HFF-Myc (cell line): ENCODE measurements at regions not wholly inside any gene's neighbourhood (a gene's known extent, or its start where the extent isn't known, plus 50 kb on each side); places are given as distances from the start of the nearest gene placed in this dataset.

Experiments
- DNase-seq: peaks from one replicate; pipeline ENCODE4 v3.0.0-alpha.2; 2011; ENCODE audit warnings: low read depth; ENCODE audit errors: extremely low read depth
- H3K4me3 ChIP-seq: replicated peaks from 2 replicates; pipeline ENCODE4 v1.5.1; 2011; ENCODE audit warnings: low read depth, mild to moderate bottlenecking, control low read depth, low read length
- CTCF ChIP-seq: IDR thresholded peaks from 2 replicates; pipeline ENCODE4 v1.5.1; 2012; ENCODE audit warnings: mild to moderate bottlenecking, low read depth, low read length, control low read depth; ENCODE audit errors: missing control alignments

- no peak for DNase-seq
- no peak overlapping the region for H3K4me3 ChIP-seq
- TF ChIP-seq CTCF = no peak
Measured at GRCh38 chr14:97916100-97916499, 1118.9 kb downstream of the VRK1 start.

- TF ChIP-seq CTCF = no peak
- H3K4me3 ChIP-seq = no peak overlapping the region
- DNase-seq = no peak
Measured at GRCh38 chr14:97916669-97917568, 1119.7 kb downstream of the VRK1 start.

- no peak for TF ChIP-seq CTCF
- no peak for DNase-seq
Measured at GRCh38 chr14:97920201-97920600, 1123.0 kb downstream of the VRK1 start.

GRCh38 chr14:97921296-97921695 lies 1124.1 kb downstream of the VRK1 start:
- TF ChIP-seq CTCF = no peak
- DNase-seq = no peak
- no peak overlapping the region for H3K4me3 ChIP-seq

More at GRCh38 chr14:97920201-97920600, 1123.0 kb downstream of the VRK1 start:
- H3K4me3 ChIP-seq = no peak overlapping the region

- no peak for TF ChIP-seq CTCF
- no peak overlapping the region for H3K4me3 ChIP-seq
- no peak for DNase-seq
Measured at GRCh38 chr14:97924922-97925613, 1127.9 kb downstream of the VRK1 start.

GRCh38 chr14:97930166-97930565 lies 1133.0 kb downstream of the VRK1 start:
- no peak for TF ChIP-seq CTCF
- DNase-seq = no peak
- H3K4me3 ChIP-seq = no peak overlapping the region
